ENCODE measurements at regions not wholly inside any gene's neighbourhood (a gene's known extent, or its start where the extent isn't known, plus 50 kb on each side); places are given as distances from the start of the nearest gene placed in this dataset.
"Not testable (repeated sequence)": the region's sequence is repeated elsewhere in the genome, so short reads cannot be mapped to it uniquely, and the experiment has no call there.

DNA sequence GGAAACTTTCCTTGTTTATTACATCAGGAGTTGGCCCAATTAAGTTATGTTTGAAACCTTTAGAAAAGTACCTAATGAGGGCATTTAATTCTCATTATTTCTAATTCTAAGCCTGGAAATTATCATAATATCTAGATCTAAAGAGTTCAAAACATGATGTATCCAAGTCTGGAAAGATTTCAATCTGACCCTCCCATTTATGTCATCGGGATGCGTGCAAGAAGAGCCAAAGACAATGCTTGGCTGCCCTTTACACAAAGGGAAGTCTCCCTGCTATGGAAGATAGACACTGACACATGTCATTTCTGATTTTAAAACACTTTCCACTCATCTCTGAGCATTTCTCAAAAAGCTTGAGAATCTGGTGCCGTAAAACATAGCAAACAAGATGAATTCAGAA is 222.4 kb downstream of the ANTXR2 start:
- DNase-seq: no peak

DNA sequence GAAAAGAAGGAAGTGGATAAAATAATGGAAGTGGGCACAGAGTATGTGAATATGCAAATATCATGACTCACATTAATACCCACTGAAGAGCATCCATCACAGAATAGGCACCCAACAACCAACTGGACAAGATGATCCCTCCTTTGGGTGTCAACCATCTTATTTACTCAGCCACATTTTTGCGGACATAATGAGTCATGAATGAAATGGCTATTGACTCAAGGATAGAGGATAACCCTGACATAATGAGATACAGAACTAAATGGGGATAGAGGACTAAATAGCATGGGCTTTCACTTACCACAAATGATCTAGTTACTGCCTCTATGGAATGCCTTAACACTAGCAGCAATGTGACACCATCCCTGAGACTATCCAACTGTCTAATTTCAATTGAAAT is 224.7 kb downstream of the ANTXR2 start:
- no peak for DNase-seq

DNA sequence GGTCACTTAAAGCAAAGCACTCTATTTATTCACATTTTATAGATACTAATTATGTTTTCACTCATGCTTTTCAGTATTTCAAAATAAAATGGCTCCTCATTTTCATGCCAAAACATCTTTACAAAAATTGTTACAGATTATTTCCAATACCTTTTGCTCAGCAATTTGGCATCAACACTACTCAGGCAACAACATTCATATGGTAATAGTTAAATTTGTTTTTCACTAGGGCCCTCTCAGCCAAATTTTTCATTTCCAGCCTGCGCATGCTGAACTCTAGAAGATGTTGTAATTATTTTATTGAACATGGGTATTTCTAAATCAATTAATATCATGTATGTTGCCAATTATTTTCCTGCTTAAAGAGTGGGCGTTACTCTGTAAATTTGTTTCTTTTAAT is 225.6 kb downstream of the ANTXR2 start:
- no peak for DNase-seq

DNA sequence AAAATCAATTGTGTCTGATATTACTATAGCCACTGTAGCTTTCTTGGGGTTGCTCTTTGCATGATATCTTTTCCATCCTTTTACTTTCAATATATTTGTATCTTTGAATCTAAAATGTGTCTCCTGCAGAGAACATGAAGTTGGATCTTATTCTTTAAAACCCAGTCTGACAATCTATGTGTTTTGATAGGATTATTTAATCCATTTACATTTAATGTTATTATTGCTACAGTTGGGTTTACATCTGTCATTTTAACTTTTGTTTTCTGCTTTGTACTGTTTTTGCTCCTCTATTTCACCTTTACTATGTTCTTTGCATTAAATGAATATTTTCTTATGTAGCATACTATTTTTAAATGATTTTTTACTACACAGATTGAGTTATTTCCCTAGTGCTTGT is 230.9 kb downstream of the ANTXR2 start:
- DNase-seq: no peak

DNA sequence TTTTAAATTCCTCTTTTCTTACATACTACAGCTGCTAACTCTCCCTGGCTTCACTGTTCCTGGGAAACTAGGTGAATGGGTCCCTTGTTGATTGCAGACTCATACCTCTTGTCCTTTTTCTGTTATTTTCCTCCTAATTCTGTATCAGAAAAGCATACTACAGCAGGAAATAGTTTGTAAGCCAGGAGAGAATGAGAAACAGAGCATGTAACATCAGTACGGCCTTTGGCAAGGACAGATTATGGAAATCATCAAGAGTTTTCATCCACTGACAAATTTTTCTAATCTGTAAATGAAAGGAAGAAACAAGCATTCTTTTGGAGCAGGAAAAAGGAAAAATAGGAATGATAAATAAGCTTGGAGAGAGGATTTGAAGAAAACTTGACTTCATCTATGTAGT is 239.2 kb downstream of the ANTXR2 start:
- no peak for DNase-seq

DNA sequence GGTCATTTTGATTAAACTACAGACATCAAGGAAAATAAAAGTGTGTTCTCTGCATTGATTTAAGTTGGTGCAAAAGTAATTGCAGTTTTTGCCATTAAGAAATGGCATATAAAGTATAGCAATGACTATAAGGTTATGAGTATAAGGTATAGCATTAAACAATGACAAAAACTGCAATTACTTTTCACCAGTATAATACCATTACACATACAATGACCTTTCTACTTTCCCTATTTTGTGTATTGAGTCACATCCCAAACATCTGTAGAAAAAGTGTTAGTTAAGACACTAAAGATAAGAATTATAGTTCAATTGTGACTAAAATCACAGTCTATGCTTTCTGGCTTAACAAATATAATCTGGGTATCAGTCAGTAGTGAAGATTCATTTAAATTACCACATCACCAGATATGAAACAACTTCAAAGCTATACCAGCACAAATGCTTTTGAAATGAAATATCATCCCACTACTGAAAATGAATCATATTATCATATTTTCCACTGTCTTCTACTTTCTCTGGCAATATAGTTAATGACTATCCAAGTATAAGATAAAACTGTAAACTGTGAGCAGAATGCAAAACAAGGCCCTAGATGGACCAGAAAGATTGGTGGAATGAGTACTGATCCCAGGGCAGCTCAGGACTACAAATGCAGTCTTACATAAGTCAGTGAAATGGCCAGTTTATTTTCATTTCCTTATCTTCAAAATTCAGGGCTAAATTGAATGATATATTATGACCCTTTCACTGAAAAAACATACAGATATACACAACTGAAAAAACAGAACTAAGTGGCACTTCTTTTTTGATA is 241.1 kb downstream of the ANTXR2 start:
- no peak for DNase-seq

DNA sequence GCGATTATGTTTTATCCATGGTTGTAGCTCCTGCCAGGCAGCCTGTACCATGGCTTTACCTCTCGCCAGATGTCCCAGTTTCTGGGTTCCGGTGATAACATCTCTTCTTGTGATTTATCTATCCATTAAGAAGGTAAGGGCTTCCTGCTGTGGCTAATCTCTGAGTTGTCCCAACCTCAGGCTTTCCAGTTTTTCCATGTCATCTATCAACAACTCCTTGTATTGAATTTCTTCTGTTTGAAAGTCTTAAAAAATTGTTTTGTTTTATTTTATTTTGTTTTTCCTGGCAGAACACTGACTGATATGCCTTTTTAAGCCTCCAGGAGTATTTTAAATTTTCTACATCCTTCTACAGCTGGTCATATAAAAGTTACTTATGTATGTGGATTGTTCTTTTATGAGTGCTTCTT is 241.9 kb downstream of the ANTXR2 start:
- no peak for DNase-seq

DNA sequence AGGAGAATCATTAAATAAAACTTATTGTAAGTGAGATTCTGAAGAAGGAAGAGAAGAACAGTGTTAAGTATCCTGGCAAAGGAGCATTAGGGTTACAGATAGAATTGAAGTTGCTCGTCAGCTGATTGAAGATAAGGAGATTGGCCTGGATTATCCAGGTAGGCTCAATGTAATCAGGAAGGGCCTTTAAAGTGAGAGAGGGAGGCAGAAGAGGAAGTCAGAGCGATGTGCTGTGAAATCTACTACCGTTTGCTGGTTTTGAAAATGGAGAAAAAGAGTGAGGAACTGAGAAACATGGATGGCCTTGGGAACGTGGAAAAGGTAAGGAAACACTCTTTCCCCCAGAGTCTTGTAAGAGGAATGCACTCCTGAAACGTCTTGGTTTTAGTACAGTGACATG is 245.7 kb downstream of the ANTXR2 start:
- no peak for DNase-seq

DNA sequence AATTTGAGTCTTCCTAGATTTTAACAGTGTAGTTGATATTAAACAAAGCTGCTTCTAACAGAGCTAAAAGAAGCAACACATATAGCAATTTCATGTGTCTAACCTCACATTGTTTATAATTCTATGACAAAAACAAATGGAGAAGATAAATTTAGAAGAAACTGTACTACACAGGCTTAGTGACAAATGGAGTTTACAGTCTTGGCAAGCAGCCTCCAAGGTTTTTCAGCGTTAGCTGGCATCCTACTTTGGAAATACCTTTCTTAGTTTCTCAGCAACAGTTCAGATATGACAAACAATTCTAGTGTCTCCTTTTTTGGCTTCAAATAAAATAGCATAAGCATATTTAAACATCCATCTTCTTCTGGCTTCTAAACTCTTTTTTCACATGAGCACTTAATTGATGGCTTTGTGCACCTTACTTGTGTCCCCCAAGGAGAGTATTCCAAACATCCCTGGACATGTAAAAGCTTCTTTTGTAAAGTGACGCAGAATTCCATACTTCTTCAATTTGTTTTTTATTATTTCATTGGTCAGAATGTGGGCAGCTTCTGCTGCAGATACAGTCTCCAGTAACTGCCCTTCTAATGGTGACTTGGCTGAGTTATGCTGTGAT is 249.8 kb downstream of the ANTXR2 start:
- no peak for DNase-seq

DNA sequence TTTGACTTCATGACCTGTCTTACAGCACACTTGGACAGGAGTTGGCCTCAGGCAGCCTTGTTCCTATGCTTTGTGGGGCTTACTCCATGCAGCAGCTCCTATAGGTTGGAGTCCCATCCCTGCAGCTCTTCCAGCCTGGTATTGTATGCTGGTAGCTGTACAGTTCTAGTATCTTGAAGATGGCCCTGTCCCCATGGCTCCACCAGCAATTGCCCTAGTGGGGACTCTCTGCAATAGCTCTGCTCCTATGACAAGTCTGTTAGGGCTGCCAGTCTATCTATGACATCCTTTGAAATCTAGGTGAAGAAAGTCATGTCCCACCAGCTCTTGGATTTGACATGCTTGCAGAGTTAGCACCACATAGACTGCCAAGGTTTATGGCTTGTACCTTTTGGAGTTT is 252.6 kb downstream of the ANTXR2 start:
- DNase-seq: no peak

DNA sequence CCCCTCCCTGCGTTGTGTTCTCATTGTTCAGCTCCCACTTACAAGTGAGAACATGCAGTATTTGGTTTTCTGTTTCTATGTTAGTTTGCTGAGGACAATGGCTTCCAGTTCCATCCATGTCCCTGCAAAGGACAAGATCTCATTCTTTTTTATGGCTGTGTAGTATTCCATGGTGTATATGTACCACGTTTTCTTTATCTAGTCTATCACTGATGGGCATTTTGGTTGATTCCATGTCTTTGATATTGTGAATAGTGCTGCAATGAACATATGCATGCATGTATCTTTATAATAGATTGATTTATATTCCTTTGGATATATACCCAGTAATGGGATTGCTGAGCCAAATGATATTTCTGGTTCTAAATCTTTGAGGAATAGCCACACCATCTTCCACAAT is 265.1 kb downstream of the ANTXR2 start:
- not testable (repeated sequence) for DNase-seq

DNA sequence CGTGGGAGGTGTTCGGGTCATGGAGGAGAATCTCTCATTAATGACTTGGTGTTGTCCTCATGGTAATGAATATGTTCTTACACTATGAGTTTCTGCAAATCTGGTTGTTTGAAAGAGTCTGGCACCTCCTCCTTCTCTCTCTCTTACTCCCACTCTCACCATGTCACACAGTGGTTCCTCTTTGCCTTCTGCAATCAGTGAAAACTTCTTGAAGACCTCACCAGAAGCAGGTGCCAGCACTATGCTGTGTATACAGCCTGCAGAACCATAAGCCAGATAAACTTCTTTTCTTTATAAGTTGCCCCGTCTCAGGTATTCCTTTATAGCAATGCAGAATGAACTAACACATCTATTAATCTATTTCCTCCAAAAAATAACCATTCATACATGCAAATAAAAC is 275.0 kb downstream of the ANTXR2 start:
- no peak for DNase-seq

DNA sequence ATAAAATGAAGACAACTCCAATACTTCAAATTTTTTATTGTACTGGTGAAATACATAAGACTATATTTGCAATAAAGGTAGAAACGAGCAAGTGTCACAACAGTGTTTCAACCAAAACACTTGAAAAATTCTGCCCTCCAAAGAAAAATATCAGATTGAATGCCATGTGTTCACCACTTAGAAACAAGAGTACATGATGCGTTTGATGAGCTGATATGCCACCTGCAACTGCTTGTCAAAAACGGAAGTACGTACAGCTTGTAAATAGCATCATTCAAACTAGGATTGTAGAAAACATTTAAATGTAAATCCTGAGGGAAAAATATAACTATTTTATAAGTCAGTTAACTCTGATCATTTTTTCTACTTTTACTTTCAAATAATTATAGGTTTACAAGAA is 276.1 kb downstream of the ANTXR2 start:
- DNase-seq: no peak

DNA sequence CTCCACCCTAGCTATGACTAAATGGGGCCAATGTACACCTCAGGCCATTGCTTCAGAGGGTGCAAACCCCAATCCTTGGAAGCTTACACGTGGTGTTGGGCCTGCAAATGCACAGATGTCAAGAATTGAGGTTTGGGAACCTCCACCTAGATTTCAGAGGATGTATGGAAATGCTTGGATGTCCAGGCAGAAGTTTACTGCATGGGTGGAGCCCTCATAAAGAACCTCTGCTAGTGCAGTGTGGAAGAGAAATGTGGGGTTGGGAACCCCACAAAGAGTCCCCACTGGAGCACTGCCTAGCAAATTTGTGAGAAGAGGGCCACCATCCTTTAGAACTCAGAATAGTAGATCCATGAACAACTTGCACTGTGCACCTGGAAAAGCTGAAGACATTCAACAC is 284.1 kb downstream of the ANTXR2 start:
- no peak for DNase-seq

DNA sequence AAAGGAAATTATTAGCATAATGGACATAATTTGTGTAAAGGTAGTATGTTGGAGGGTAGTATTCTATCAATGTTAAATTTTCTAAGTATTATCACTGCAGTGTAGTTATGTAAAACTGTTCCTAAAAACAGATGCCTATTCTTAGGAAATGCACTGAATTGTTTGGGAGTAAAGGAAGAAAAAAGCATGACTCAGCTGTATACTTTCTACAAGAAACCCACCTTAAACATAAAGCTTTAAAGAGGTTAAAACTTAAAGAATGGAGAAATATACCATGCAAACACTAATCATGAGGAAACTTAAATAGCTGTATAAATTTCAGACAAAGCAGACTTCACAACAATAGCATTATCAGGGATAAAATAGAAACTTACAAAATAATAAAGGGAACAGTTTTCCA is 292.9 kb downstream of the ANTXR2 start:
- no peak for DNase-seq

DNA sequence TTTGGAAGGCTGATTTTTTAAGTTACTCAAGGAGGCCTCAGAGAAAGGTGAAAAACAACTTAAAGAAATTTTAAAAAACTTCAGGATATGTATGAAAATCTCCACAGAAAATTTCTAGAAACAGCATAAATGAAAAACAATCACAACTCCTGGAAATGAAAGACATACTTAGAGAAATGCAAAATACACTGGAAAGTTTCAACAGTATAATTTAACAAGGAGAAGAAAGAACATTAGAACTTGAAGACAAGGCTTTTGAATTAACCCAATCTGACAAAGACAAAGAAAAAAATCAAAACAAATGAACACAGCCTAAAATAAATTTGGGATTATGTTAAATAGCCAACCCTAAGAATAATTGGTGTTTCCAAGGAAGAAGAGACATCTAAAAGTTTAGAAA is 300.5 kb downstream of the ANTXR2 start:
- no peak for DNase-seq

DNA sequence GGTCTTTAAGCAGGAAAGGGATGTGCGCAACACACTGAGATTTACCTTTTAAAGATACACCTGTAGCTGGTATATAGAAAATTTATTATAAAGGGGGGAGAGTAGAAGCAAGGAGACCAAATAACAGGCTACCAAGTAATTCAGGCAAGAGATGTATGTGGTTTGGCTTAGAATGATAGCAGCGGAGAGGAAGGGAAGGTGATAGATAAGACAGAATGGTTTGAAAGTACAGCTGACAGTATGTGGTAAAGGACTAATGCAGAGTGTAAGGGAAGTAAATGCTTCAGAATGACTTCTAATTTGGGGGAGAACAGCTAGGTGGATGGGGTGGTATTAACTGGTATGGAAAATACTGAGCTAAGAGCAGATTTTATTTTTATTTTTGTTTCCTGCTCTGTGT is 308.9 kb downstream of the ANTXR2 start:
- no peak for DNase-seq

DNA sequence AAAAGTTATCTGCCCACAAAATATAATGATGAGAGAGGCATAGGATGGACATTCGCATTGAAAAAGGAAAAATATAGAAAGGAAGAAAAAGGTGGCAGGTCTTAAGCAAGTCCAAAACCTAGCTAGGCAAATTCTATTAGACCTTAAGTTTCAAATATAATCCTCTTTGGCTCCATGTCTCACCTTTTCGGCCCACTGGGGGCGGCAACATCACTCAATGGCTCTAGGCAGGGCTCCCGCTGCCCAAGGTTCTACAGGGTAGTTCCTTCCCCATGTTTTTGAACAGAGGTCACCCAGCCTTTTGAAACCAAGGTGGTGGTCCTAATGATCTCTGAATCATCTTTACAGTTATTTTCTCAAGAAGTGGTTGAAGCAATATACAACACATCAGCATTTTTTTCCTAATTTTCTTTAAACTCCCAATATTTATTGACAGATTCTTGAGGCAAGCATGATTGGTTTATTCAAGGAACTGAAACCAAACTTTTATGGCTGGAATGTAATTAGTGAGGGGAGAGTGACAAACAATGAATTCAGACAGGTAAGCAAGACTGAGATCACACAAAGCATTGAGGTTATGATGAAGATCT is 309.4 kb downstream of the ANTXR2 start:
- DNase-seq: no peak

DNA sequence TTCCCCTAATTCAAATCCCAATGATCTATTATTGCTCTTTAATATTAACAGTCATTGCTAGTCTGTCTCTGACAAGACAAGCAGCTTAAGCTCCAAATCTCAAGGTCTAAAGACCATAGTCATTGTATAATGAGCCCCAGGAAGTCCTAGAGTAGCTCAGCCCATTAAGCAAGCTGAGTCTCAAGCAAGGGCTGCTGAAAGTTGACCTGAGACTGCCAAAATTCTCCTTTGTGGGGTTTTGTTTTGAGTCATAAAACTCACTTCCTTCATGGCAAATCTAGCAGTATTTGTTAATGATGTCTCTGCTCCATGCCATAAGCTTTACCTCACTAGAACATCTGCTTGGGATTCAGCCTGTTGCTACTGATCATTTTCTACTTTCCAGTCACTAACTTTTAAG is 313.2 kb downstream of the ANTXR2 start:
- DNase-seq: no peak

DNA sequence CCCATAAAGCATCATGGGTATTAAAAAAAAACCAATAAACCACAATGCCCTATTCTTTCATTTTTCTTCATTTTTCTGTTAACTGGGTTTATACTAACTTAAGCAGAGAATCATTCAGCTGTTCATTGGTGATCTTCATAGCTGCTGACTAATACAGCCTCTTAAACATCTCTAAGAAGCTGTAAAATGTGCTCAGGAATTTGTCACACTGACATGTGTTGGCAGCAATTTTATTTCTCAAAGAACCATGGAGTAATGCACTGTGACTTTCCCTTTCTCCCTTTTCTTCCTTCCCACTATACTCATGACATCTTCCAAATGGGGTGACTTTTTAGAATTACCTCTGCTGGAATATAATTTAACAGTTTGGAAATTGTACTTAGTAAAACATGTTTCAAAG is 315.4 kb downstream of the ANTXR2 start:
- DNase-seq: no peak

DNA sequence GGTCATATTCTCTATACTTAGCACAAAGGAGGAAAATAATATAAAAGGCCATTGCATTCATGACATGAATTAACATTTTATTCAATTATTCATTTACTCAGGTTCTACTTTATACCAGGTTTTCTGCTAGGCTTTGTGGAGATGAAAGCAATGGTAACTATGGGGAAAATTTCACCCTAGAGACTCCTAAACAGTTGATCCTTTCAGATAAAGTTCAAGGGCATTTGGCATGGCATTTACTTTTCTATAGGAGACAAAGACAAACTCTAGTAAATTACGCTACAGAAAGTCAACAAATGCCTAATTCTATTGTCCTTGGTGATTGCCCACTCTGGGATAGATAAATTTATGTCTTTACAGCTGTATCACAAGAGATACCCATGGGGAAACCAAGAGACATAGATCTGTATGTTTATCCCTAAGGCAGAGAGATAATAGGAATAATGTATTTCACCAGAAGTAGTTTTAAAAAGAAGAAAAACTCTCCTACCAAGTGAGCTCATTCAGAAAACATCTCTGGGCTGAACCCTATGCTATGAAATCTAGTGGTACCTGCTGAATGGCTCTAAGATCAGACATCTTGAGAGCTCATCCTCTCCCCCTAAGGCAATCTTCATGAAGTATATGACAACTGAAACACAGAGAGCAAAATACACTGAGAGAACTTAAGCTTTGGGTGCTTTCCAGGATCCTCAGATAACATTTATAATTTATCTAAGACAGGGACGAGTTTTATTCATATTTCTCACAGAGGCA is 316.7 kb downstream of the ANTXR2 start:
- DNase-seq: peak; percentile 36

DNA sequence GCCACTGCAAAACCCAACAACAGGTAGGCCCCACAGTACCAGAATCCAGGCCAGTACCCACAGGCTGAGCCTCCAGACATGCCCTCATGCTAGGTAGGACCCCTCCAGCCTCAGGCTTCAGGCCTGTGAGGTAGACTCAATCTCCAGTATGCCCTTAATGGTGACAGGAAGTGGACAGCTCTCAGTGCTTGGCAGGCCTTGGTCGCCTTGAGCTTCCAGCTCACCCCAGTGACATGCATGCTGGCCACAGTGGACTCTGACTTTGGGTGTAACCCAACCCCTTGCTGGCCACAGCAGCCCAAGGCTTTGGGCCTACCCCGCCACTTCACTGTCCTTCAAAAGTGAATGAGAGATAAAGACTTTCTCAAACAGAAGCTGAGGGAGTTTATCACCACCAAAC is 324.2 kb downstream of the ANTXR2 start:
- DNase-seq: no peak

DNA sequence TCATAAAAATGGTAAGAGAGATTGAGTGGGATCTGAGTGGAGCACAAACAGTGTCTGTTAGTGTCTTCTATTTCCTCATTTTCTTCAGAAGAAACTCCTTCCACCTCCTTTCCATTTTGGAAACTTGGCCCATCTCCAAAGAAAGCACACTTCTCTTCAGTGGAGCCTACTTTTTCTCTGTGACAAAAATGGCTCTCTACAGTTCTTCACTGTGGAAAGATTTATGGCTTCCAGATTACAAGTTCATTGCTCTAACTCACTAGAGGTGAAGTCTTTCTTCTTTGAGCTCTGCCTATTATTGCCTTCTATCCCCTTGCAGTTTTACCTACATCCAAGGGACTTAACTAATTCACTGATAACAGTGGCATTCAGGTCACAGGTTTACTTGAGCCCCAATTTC is 325.8 kb downstream of the ANTXR2 start:
- DNase-seq: no peak

DNA sequence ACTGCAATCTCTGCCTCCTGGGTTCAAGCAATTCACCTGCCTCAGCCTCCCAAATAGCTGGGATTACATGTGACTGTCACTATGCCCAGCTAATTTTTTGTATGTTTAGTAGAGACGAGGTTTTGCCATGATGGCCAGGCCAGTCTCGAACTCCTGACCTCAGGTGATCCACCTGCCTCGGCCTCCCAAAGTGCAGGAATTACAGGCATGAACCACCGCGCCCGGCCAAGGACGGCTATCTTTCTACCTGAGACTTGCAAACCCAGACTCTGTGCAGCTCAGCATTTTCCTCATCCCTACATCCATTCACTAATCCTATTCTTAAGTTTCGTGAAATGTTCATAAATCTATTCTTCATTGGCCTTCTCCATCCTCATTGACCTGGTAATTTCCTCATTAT is 330.0 kb downstream of the ANTXR2 start:
- no peak for DNase-seq
